ENCODE measurements at regions not wholly inside any gene's neighbourhood (a gene's known extent, or its start where the extent isn't known, plus 50 kb on each side); places are given as distances from the start of the nearest gene placed in this dataset.
"Not testable (repeated sequence)": the region's sequence is repeated elsewhere in the genome, so short reads cannot be mapped to it uniquely, and the experiment has no call there.

DNA sequence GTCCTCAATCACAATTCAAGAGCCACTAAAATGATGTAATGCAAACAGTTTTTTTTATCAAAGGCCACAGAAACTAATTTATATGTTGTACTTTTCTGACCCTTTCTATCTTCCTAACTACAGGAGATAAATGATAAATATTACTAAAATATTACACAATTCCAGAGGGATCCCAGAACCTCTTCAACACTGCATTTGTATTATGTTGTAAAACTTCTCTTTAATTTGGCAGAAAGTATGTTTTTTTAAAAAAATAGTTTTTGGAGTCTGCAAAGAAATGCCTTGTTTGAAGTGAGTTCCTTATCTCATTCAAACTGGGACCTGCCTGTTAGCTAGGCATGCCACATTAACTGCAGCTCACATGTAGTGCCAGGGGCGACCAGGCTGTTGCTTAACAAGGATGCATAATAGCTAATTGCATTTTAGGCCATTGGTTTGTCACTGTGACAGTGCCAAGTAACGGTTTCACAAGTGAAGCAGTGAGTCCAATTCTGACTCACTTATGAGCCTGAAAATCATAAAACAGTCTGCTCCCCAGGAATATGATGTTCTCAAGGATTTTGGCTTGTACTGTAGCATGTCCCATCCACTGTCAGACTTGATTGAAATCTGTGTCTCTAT, 266.9 kb downstream of the KTN1 start:
- no peak for DNase-seq (ENCODE audit: low read depth in 2 of 2)

DNA sequence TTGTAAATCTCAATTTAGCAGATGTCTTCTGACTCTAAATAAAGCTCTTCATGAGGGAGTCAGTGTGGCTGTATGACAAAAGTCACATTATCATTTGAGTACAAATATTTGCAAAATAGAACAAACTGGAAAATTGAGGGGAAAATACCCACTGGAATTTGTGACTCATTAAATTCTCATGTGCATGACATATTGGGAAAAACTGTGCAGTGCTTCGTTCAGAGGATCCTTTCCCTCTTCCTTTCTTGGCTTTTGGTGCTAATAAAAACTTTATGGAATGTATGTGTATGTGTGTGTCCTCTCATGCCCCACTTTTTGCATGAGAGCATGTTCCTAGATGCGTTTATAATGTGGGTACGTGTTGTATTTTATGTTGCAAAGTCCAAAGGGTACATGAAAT, 267.8 kb downstream of the KTN1 start:
- DNase-seq (ENCODE audit: low read depth in 2 of 2), result no peak

DNA sequence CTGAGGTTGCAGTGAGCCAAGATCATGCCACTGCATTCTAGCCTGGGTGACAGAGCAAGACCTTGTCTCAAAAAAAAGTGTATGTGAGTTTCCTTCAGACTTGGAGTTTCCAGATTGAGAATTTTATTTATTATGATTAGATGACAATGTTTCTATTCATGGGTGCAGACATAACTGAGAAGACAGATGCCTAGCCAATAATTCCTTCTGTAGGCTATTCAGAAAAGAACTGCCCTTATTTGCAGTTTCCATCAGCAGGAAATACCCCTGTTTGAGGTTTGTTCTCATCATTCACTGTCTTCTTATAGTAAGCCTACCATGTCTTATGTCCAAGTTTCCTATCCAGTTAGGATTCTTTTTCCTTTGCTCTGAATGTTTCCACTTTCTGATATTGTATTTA, 269.0 kb downstream of the KTN1 start:
- no peak for DNase-seq (ENCODE audit: low read depth in 2 of 2)

DNA sequence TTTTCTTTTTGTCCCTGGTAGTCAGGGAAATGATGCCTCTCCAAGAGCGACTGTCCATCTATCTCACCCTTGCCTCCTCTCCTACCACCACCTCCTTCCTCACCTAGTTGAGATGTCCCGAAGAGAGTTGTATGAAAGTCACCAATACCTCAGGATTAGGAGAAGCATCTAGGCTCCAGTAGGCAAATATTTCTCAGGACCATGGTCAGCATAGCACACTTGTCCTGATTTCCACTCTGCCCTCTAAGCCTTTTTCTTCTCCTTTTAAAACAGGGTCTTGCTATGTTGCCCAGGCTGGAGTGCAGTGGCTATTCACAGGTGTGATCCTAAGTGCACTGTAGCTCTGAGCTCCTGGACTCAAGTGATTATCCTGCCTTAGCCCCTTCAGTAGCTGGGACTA, 268.4 kb upstream of the PELI2 start:
- DNase-seq (ENCODE audit: low read depth in 2 of 2), result no peak

DNA sequence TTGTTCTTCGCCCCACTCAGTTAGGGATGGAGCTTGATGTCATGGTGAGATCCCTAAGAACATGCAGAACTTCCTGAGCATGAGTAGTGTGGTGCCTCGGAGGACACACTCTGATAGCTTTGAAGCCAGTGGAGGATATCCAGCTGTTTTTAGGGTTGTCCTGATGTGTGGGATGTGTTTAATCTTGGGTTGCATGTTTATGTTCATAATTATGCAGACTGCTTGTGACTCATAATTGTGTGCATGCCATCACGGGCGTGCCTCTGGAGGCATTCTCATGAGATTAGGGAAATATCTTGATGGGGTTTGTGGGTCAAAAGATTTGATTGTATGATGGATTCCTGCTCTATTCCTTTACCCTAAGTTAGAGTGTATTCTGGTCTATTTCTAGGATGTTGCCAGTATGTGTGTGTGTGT, 267.4 kb upstream of the PELI2 start:
- no peak for DNase-seq (ENCODE audit: low read depth in 2 of 2)

DNA sequence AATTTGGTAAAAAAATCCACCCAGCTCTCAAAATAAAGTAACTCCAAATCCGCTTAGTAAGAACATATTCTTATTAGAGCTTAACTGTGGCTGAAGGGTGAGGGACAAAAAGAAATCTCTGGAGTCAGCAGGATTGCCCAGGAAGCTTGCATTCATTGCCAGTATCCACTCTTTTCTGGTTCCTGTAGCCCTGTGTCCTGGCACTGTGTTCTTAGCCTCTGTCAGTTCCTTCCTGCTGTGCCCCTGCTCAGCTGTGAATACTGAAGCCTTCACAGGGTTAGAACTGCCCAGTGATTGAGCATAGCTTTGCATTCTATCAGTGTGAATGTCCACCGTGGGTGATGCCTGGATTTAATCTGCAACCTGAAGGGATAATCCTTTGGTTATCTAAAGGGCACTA, 266.9 kb upstream of the PELI2 start:
- DNase-seq (ENCODE audit: low read depth in 2 of 2), result no peak

DNA sequence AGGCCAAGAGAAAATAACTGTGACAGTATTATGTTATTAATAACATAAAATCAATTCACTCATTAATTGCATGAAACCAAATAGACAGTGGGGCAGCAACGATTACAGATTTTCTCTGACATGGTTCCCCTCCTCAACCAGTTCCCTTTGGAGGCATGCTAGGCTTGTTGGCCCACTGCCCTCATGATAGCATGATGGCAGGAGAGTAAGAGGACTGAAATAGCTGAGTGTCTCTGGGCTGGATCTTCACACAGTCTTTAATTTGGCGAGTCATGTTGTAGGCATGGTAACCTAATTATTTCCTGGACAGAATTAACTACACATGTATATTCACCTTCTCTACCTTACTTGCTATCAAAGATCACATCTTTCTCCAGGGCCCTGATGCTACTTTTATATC, 266.2 kb upstream of the PELI2 start:
- no peak for DNase-seq (ENCODE audit: low read depth in 2 of 2)

DNA sequence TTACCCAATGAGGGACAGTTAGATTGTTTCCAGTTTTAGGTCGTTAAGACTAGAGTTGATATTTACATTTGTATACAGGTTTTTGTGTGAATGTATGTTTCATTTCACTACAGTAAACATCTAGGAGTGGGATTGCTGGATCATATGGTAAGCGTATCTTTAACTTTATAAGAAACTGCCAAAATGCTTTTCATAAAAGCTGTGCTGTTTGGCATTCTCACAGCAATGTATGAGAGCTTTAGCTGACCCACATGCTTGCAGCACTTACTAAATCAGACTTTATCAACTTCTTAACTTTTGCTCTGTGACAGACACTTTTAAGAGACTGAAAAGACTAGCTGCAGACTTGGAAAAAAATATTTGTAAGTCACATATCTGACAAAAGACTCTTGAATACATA, 262.5 kb upstream of the PELI2 start:
- no peak for DNase-seq (ENCODE audit: low read depth in 2 of 2)

DNA sequence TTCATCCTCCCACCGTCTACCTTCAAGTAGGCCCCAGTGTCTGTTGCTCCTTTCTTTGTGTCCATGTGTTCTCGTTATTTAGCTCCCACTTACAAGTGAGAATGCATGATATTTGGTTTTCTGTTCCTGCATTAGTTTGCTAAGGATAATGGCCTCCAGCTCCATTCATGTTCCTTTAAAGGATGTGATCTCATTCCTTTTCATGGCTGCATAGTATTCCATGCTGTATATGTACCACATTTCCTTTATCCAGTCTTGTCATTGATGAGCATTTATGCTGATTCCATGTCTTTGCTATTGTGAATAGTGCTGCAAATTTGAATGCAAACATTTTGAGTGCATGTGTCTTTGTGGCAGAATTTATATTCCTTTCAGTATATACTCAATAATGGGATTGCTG, 259.6 kb upstream of the PELI2 start:
- no peak for DNase-seq (ENCODE audit: low read depth in 2 of 2)

DNA sequence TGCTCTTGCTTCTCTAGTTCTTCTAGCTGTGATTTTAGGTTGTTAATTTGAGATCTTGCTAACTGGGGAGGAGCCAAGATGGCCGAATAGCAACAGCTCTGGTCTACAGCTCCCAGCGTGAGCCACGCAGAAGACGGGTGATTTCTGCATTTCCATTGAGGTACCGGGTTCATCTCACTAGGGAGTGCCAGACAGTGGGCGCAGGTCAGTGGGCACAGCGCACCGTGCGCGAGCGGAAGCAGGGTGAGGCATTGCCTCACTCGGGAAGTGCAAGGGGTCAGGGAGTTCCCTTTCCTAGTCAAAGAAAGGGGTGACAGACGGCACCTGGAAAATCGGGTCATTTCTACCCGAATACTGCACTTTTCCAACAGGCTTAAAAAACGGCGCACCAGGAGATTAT, 256.6 kb upstream of the PELI2 start:
- DNase-seq (ENCODE audit: low read depth in 2 of 2), result not testable (repeated sequence)

DNA sequence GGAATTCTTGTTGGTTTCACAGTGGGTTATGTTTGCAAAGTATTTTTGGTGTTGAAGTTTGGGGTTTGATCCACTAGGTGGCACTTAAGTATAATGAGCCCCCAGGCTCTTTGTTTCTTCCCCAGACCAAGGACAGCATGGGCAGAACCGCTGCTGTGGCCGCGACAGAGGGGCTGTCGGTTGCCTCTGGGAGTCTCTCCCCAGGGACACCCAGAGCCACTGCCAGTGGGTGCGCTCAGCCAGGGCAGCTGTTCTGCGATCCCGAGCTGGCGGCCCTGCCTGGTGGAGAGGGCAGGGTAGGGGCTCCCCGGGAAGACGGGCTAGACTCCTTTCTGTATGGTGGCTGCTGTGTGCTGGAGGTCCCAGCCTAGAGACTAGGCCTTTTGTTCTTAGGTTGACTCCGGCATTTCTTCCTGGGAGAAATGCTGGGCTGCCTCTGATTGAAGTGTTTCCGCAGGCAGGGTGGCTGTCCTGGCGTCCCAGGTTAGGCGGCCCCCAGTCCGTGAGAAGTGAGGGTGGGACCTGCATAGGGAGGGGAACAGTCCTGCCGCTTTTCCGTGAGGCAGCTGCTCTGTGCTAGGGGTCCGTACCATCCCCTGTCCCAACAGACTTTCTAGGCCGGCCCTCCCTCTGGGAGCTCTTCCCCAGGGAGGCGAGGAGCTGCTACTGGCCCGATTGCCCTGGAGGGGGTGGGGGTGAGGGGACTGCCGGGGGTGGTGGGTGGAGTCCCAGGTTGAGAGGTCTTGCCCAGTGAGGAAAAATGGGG, 253.1 kb upstream of the PELI2 start:
- DNase-seq (ENCODE audit: low read depth in 2 of 2), result no peak

DNA sequence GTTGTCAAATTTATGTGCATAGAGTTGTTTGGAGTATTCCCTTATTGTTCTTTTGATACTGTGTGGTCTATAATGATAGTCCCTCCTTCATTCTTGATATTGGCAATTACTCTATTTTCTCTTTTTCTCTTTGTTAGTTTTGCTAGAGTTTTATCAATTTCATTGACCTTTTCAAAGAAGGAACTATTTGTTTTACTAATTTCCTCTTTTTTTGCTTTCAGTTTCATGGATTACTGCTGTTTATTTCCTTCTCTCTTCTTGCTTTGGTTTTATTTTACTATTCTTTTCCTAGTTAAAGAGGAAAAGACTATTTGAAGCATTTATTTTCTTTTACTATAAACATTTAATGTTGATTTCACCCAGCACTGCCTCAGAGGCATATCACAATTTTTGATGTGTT, 250.9 kb upstream of the PELI2 start:
- no peak for DNase-seq (ENCODE audit: low read depth in 2 of 2)

DNA sequence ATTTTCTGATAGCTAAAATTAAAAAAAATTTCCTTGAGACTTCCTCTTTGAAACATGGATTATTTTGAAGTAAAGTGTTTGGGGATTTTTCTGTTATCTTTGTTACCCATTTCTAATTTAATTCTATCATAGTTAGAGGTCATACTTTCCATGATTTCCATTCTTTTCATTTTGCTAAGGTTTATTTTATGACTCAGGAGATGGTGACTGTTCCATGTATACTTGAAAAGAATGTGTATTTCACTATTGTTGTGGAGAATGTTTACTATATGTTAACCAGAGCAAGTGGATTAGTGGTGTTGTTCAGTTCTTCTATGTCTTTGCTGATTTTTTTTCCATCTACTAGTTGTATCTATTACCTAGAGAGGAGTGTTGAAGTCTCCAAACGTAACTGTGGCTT, 250.5 kb upstream of the PELI2 start:
- no peak for DNase-seq (ENCODE audit: low read depth in 2 of 2)

DNA sequence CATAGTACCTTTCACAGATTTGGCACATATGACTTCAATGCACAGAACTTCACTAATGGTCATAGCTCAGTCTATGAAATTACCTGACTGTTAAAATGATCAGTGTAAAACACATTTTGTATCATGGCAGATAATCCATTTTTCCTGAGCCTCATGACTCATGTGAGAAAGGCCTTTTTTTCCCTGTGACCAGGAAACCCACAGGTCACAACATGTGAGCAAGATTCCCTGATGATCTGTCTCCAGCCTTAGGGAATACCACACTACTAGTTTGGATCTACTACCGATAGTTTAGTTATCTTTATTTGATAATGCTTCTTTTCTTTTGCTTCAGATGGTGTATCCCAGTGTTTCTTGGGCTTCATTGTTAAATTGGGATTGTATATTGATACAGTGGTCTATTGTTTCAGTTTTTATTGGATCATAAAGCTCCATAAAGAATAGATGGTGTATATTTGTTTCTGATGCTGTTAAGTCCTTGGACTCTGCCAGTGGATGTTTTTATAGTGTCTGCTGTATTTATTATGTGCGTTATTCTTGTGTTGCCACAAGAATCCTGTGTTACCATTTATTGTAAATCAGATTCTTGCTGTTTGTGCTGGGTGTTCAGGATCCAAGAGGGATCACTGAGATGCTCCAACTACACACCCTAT, 248.7 kb upstream of the PELI2 start:
- DNase-seq (ENCODE audit: low read depth in 2 of 2), result no peak

DNA sequence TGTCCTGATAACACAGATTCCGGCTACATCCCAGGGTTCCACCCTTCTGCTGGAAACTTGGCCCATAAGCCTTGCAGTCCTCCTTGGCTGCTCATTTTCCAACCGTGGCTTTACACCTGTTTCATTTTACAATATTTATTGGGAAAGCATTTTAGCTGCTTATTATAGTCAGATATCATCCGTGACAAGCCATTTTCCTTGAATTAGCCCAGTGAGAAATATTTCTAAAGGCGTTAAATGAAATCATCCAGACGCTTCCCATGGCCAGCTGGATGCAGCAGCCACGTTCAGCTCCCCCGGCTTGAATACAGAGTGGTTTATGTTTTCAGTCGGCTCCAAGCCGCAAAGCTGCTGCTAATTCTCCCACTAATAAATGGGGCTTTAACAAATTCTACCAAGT, 245.0 kb upstream of the PELI2 start:
- DNase-seq (ENCODE audit: low read depth in 2 of 2), result no peak

DNA sequence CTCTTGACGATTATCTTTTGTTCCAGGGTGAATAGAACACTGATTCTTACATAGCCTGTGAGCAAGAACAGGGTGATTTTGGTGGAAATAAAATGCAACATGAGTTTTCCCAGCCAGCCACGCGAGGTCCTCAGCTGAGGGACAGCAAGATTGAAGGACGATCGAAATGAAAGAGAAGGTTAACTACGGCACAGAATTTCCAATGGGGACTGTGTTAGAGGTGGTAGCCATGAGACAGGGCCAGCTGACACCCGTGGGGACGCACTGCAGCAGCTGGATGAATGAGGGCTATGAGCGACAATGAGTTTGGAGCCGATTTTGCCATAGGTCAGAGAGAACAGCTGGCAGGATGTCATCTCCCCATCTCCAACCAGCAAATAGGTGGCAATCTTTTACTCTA, 243.4 kb upstream of the PELI2 start:
- DNase-seq (ENCODE audit: low read depth in 2 of 2), result no peak

DNA sequence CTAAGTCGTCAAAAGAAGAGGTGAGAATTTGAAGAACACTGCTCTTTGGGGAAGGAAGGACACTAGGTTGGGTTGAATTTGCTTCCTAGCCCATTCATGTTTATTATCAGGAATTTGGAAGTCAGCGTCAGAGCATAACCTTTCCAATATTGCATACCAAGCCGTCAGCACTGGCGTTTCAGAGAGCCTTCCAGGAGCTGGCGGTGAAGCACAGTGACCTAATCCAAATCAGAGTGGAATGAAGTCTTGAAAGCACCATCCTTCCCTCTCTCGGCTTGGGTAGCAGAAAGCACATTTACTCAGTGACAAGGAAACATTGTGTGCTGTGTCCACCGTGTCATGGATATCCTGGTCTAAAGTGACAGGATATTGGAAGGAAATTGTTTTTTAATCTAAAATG, 240.3 kb upstream of the PELI2 start:
- no peak for DNase-seq (ENCODE audit: low read depth in 2 of 2)

DNA sequence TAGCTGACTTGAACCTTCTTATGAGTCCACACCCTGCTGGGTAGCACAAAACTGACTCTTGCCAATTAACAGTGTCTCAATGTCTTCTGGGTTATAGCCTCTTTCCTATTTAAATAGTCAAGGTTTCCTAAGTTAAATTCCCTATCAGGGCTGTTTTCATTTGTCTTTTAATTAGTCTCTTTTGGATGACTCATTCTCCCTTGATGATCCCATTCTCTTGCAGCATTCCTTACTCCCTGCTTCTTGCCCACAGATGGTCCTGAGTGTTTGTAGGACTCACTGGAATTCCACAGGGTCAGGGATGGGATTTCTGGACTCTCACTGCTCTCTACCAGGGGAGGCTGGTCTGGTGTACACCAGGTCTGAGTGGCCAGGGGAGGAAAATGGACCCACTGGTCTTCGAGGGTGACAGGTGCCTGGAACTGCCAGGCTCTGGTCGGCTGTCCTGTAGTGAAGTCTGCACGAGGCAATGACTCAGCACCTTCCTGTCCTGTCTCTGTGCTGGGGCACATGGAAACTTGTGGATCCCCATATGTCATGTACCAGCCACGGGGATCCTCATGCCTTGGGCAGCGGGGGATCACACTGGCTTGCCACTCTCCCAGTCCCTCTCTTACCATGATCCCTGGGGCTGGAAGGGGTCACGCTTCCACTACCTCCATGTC, 236.5 kb upstream of the PELI2 start:
- DNase-seq (ENCODE audit: low read depth in 2 of 2), result no peak

DNA sequence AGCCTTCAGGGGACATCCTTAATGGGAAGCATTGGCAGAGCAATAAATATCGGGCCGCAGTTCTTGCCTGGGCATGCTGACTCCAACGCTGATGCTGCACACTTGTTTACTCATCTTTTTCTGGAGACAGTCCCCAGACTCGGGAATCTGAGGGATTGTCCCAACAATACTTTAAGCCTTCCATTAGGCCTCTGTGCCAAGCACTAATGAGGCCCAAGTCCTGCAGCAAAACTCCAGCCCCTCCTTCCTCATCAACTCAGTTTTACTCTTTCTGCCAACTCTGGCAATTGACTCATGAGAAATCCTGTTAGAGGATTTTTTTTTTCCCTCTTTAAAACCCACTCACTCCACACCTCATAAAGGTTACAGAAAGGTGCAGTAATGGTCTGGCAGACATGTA, 233.4 kb upstream of the PELI2 start:
- no peak for DNase-seq (ENCODE audit: low read depth in 2 of 2)

DNA sequence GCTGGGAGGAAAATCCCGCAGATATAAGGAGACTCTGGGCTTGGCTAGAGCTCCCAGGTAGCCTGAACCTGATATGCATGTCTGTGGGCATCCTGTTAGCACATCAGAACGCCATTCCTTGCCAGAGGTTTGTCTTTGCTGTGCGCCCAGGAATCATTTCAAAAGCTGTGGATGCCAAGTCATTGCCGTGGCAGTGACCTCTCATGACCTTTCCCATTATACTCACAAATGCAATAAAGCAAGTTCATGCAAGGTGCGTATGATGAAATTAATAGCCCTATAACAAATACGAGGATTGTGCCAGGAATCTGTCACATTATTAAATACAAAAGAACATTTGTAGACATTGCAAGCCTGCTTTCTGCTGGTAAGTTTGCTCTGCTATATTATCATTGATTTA, 229.1 kb upstream of the PELI2 start:
- DNase-seq (ENCODE audit: low read depth in 2 of 2), result no peak

DNA sequence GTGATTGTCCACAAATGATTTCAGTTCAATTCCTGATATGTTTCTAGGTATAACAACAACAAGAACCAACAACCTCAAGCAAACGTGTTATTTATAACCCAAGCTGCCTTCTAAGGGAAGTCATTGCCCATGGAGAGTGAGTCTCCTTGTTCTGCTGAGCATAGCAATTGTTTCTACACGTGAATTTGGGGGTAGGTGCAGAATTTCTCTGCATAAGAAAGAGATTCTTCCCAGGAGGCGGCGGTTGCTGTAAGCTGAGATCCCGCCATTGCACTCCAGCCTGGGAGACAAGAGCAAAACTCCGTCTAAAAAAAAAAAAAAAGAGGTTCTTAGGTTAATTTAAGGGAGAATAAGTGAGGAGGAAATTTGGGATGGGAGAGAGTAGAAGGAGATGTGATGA, 226.5 kb upstream of the PELI2 start:
- DNase-seq (ENCODE audit: low read depth in 2 of 2), result no peak

DNA sequence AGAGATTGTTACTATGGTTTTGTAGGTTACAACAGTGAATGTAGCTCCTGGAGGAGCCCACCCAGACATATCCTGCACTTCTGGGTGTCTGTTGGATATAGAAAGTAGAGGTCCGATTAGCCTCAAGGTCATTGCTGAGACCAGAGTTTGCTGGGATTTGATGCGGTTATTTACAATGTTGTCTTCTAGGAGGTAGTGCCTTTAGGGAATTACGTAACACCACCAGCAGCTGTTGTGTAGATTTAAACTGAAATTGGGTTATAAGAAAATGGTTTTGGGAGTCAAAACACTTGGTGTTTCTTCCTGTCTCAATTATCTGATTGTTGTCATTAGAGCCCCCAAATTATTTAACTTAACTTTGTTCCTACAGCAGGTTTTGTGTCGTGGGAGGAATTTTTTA, 225.3 kb upstream of the PELI2 start:
- no peak for DNase-seq (ENCODE audit: low read depth in 2 of 2)

DNA sequence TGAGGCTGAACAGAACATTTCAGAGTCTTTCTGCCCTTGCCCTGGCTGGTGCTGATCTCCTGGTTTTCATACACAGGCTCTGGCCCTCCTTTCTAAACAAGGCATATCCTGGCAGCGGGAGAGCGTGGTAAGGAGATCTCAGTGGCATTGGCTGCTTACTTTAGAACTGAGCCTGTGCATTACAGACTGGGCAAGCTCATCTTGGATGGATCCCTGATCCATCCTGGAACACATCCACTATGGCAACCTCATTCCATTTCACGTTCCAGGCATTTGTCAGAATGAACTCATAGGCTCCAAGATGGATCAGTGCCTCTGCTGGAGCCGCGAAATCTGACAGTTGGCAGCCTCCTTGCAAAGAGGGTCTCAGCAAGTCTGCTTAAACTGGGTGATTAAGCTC, 224.5 kb upstream of the PELI2 start:
- no peak for DNase-seq (ENCODE audit: low read depth in 2 of 2)

Data from stimulated activated CD4-positive, alpha-beta T cell treated with anti-CD3 and anti-CD28 coated beads, Interleukin-1b, Interleukin-23, amount 100 ng/mL, for 1 hour (primary cell).